ENCODE measurements at regions not wholly inside any gene's neighbourhood (a gene's known extent, or its start where the extent isn't known, plus 50 kb on each side); places are given as distances from the start of the nearest gene placed in this dataset.
"Not testable (repeated sequence)": the region's sequence is repeated elsewhere in the genome, so short reads cannot be mapped to it uniquely, and the experiment has no call there.

GRCh38 chr12:25327321-25327720, 76.6 kb upstream of the KRAS start:
- DNase-seq = no peak

- DNase-seq = no peak
Measured at GRCh38 chr12:25326326-25326725, 75.6 kb upstream of the KRAS start.

- no peak for DNase-seq
Measured at GRCh38 chr12:25324861-25325260, 74.1 kb upstream of the KRAS start.

GRCh38 chr12:25323581-25323982, 72.9 kb upstream of the KRAS start:
- DNase-seq = no peak

GRCh38 chr12:25322918-25323531, 72.3 kb upstream of the KRAS start:
- DNase-seq = no peak

- DNase-seq = no peak
Measured at GRCh38 chr12:25322351-25322750, 71.6 kb upstream of the KRAS start.

GRCh38 chr12:25321772-25322171, 71.0 kb upstream of the KRAS start:
- no peak for DNase-seq

GRCh38 chr12:25320123-25321006, 69.6 kb upstream of the KRAS start:
- DNase-seq = no peak

GRCh38 chr12:25319233-25319984, 68.7 kb upstream of the KRAS start:
- DNase-seq = no peak

- DNase-seq = no peak
Measured at GRCh38 chr12:25317553-25317952, 66.8 kb upstream of the KRAS start.

- DNase-seq = no peak
Measured at GRCh38 chr12:25315388-25315787, 64.7 kb upstream of the KRAS start.

GRCh38 chr12:25313266-25313990, 62.7 kb upstream of the KRAS start:
- not testable (repeated sequence) for DNase-seq

GRCh38 chr12:25311506-25311905, 60.8 kb upstream of the KRAS start:
- DNase-seq = no peak

- not testable (repeated sequence) for DNase-seq
Measured at GRCh38 chr12:25310071-25310470, 59.3 kb upstream of the KRAS start.

- no peak for DNase-seq
Measured at GRCh38 chr12:25308756-25309155, 58.0 kb upstream of the KRAS start.

- DNase-seq = no peak
Measured at GRCh38 chr12:25307818-25308217, 57.1 kb upstream of the KRAS start.

- DNase-seq = no peak
Measured at GRCh38 chr12:25301798-25302197, 51.1 kb upstream of the KRAS start.

Measured in activated T-cell treated with anti-CD3 and anti-CD28 coated beads, Interleukin-2, amount 50 U/mL, for 1 hour (primary cell).